ENCODE measurements at regions not wholly inside any gene's neighbourhood (a gene's known extent, or its start where the extent isn't known, plus 50 kb on each side); places are given as distances from the start of the nearest gene placed in this dataset.

GRCh38 chr1:242736611-242737010 lies 212.1 kb upstream of the PLD5 start:
- Mint-ChIP-seq H3K27ac (no peak overlapping the region), H3K27me3 (ENCODE audit: low read depth) (no peaks in the 10 kb centered on the region), H3K9me3 (peaks cover 5% of the 10 kb centered on the region), H3K4me1 (ENCODE audit: low read depth) (no peaks in the 10 kb centered on the region), H3K4me3 (ENCODE audit: low read depth) (no peak overlapping the region), H3K36me3 (ENCODE audit: low read depth) (no peaks in the 10 kb centered on the region)
- DNase-seq (ENCODE audit: low spot score): no peak
- intact Hi-C loops (cut with micrococcal nuclease): no loop called here

GRCh38 chr1:242735323-242735722 lies 210.8 kb upstream of the PLD5 start:
- intact Hi-C loops (cut with micrococcal nuclease): no loop called here
- no peaks in the 10 kb centered on the region for H3K36me3 Mint-ChIP-seq (ENCODE audit: low read depth)
- no peaks in the 10 kb centered on the region for H3K4me1 Mint-ChIP-seq (ENCODE audit: low read depth)
- no peak overlapping the region for H3K27ac Mint-ChIP-seq
- no peak overlapping the region for H3K4me3 Mint-ChIP-seq (ENCODE audit: low read depth)
- no peak for DNase-seq (ENCODE audit: low spot score)
- no peaks in the 10 kb centered on the region for H3K27me3 Mint-ChIP-seq (ENCODE audit: low read depth)
- no peaks in the 10 kb centered on the region for H3K9me3 Mint-ChIP-seq

GRCh38 chr1:242731446-242731845 lies 206.9 kb upstream of the PLD5 start:
- Mint-ChIP-seq H3K27me3 (ENCODE audit: low read depth) (no peaks in the 10 kb centered on the region), H3K36me3 (ENCODE audit: low read depth) (no peaks in the 10 kb centered on the region), H3K4me1 (ENCODE audit: low read depth) (no peaks in the 10 kb centered on the region), H3K9me3 (no peaks in the 10 kb centered on the region), H3K4me3 (ENCODE audit: low read depth) (no peak overlapping the region), H3K27ac (no peak overlapping the region)
- intact Hi-C loops (cut with micrococcal nuclease): no loop called here
- no peak for DNase-seq (ENCODE audit: low spot score)

GRCh38 chr1:242728696-242729095 lies 204.2 kb upstream of the PLD5 start:
- no peak overlapping the region for H3K4me3 Mint-ChIP-seq (ENCODE audit: low read depth)
- no peak for DNase-seq (ENCODE audit: low spot score)
- no peaks in the 10 kb centered on the region for H3K9me3 Mint-ChIP-seq
- intact Hi-C loops (cut with micrococcal nuclease): no loop called here
- no peak overlapping the region for H3K27ac Mint-ChIP-seq
- no peaks in the 10 kb centered on the region for H3K4me1 Mint-ChIP-seq (ENCODE audit: low read depth)
- no peaks in the 10 kb centered on the region for H3K36me3 Mint-ChIP-seq (ENCODE audit: low read depth)
- no peaks in the 10 kb centered on the region for H3K27me3 Mint-ChIP-seq (ENCODE audit: low read depth)

GRCh38 chr1:242723044-242723716 lies 198.7 kb upstream of the PLD5 start:
- Mint-ChIP-seq H3K4me3 (ENCODE audit: low read depth) (no peak overlapping the region), H3K27me3 (ENCODE audit: low read depth) (no peaks in the 10 kb centered on the region), H3K36me3 (ENCODE audit: low read depth) (no peaks in the 10 kb centered on the region), H3K9me3 (no peaks in the 10 kb centered on the region), H3K4me1 (ENCODE audit: low read depth) (no peaks in the 10 kb centered on the region), H3K27ac (no peak overlapping the region)
- no peak for DNase-seq (ENCODE audit: low spot score)
- intact Hi-C loops (cut with micrococcal nuclease): no loop called here

DNA sequence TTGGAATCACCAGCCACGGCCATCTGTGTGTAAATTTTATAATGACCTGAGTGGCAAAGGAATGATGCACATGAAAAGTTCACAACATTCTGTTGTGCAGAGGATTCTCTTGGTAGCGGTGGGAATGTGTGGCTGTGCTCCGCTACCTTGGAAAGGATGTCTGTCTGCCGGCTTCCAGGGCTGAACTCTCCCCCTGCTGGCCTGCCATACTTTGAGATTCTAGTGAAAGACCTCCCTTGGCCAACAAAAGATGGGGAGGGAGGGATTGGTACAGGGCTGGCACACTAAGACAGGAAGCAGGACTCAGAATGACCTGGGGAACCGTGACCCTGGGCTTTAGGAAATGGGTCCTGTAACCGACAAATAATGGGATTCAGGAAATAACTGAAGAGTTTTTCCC lies 194.5 kb upstream of the PLD5 start:
- no peaks in the 10 kb centered on the region for H3K36me3 Mint-ChIP-seq (ENCODE audit: low read depth)
- H3K27me3 Mint-ChIP-seq (ENCODE audit: low read depth): no peaks in the 10 kb centered on the region
- no peaks in the 10 kb centered on the region for H3K9me3 Mint-ChIP-seq
- no peak overlapping the region for H3K27ac Mint-ChIP-seq
- no peaks in the 10 kb centered on the region for H3K4me1 Mint-ChIP-seq (ENCODE audit: low read depth)
- H3K4me3 Mint-ChIP-seq (ENCODE audit: low read depth): no peak overlapping the region
- intact Hi-C loops (cut with micrococcal nuclease): no loop called here
- no peak for DNase-seq (ENCODE audit: low spot score)

DNA sequence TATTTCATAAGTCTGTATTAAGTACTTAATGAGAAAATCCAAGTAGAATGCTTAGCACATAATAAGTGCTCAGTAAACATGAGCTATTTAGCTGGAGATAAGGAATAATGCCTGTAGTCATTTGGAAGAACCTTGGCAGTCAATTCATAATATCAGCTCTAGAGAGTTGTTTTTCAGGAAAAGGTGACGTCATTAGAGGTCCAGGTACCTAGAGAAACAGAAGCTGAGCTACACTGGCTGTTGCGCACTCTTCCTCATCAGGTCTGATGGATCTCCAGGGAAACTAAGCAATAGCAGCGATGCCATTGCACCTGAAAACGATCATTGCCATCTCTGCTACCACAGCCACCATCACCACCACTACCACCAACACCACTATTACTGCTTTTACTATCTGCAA lies 187.8 kb upstream of the PLD5 start:
- H3K27ac Mint-ChIP-seq: no peak overlapping the region
- H3K4me3 Mint-ChIP-seq (ENCODE audit: low read depth): no peak overlapping the region
- no peaks in the 10 kb centered on the region for H3K36me3 Mint-ChIP-seq (ENCODE audit: low read depth)
- H3K9me3 Mint-ChIP-seq: peaks cover 4% of the 10 kb centered on the region
- no peak for DNase-seq (ENCODE audit: low spot score)
- H3K4me1 Mint-ChIP-seq (ENCODE audit: low read depth): no peaks in the 10 kb centered on the region
- intact Hi-C loops (cut with micrococcal nuclease): no loop called here
- no peaks in the 10 kb centered on the region for H3K27me3 Mint-ChIP-seq (ENCODE audit: low read depth)

- no peaks in the 10 kb centered on the region for H3K36me3 Mint-ChIP-seq (ENCODE audit: low read depth)
- no peak overlapping the region for H3K27ac Mint-ChIP-seq
- peaks cover 4% of the 10 kb centered on the region for H3K9me3 Mint-ChIP-seq
- intact Hi-C loops (cut with micrococcal nuclease): no loop called here
- no peaks in the 10 kb centered on the region for H3K27me3 Mint-ChIP-seq (ENCODE audit: low read depth)
- no peak for DNase-seq (ENCODE audit: low spot score)
- no peaks in the 10 kb centered on the region for H3K4me1 Mint-ChIP-seq (ENCODE audit: low read depth)
- no peak overlapping the region for H3K4me3 Mint-ChIP-seq (ENCODE audit: low read depth)
These were observed 186.3 kb upstream of the PLD5 start for GRCh38 chr1:242710847-242711246.

DNA sequence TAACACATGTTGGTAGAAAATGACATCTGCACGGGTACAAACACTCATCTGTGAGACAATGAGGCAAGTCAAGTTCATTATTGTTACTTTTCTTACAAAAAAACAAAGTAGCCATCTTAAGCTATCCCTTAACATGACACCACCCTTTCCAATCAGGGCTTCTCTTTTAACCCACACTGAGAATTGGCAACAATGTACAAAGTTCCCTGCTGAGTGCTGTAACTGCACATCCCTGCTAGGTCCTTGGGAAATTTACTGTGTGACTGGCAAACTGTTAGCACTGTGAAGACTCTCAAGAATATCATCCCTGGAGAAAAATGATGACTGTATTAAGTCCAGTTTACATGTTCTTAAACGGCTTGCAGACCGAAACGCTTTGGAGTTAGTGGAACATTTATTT lies 185.8 kb upstream of the PLD5 start:
- DNase-seq (ENCODE audit: low spot score): no peak
- no peak overlapping the region for H3K4me3 Mint-ChIP-seq (ENCODE audit: low read depth)
- intact Hi-C loops (cut with micrococcal nuclease): no loop called here
- H3K36me3 Mint-ChIP-seq (ENCODE audit: low read depth): no peaks in the 10 kb centered on the region
- no peak overlapping the region for H3K27ac Mint-ChIP-seq
- H3K4me1 Mint-ChIP-seq (ENCODE audit: low read depth): no peaks in the 10 kb centered on the region
- peaks cover 4% of the 10 kb centered on the region for H3K9me3 Mint-ChIP-seq
- no peaks in the 10 kb centered on the region for H3K27me3 Mint-ChIP-seq (ENCODE audit: low read depth)

- Mint-ChIP-seq H3K9me3 (no peaks in the 10 kb centered on the region), H3K4me3 (ENCODE audit: low read depth) (no peak overlapping the region), H3K4me1 (ENCODE audit: low read depth) (no peaks in the 10 kb centered on the region), H3K27me3 (ENCODE audit: low read depth) (no peaks in the 10 kb centered on the region), H3K36me3 (ENCODE audit: low read depth) (no peaks in the 10 kb centered on the region), H3K27ac (no peak overlapping the region)
- DNase-seq (ENCODE audit: low spot score): no peak
- intact Hi-C loops (cut with micrococcal nuclease): no loop called here
These were observed 179.0 kb upstream of the PLD5 start for GRCh38 chr1:242703467-242703866.

DNA sequence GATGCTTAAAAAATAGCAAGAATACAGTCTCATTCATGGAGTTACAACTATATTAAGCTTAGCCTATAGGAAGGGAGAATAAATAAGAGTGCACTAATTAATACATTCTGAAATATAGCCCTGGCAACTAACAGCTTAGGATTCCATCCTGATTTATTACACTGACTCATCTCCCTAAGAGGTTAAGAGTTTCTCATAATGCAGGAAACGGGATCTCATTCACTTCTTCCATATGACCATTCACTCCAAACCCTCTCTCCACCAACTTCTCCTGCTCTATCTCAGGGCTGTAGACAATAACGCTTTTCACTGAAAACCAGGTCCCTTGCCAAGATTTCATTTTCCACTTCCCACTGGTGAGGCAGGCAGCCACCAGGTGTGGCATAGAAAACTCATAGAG lies 168.5 kb upstream of the PLD5 start:
- Mint-ChIP-seq H3K27me3 (ENCODE audit: low read depth) (no peaks in the 10 kb centered on the region), H3K4me1 (ENCODE audit: low read depth) (no peaks in the 10 kb centered on the region), H3K4me3 (ENCODE audit: low read depth) (no peak overlapping the region), H3K9me3 (no peaks in the 10 kb centered on the region), H3K27ac (no peak overlapping the region), H3K36me3 (ENCODE audit: low read depth) (no peaks in the 10 kb centered on the region)
- intact Hi-C loops (cut with micrococcal nuclease): no loop called here
- no peak for DNase-seq (ENCODE audit: low spot score)

GRCh38 chr1:242691610-242691945 lies 167.1 kb upstream of the PLD5 start:
- no peak overlapping the region for H3K27ac Mint-ChIP-seq

GRCh38 chr1:242690849-242691609 lies 166.5 kb upstream of the PLD5 start:
- Mint-ChIP-seq H3K27ac (no peak overlapping the region), H3K27me3 (ENCODE audit: low read depth) (no peaks in the 10 kb centered on the region), H3K4me1 (ENCODE audit: low read depth) (no peaks in the 10 kb centered on the region), H3K36me3 (ENCODE audit: low read depth) (no peaks in the 10 kb centered on the region), H3K9me3 (no peaks in the 10 kb centered on the region), H3K4me3 (ENCODE audit: low read depth) (no peak overlapping the region)
- intact Hi-C loops (cut with micrococcal nuclease): no loop called here
- no peak for DNase-seq (ENCODE audit: low spot score)

More at GRCh38 chr1:242691610-242691945, 167.1 kb upstream of the PLD5 start:
- DNase-seq (ENCODE audit: low spot score): no peak
- Mint-ChIP-seq H3K27me3 (ENCODE audit: low read depth) (no peaks in the 10 kb centered on the region), H3K9me3 (no peaks in the 10 kb centered on the region), H3K4me1 (ENCODE audit: low read depth) (no peaks in the 10 kb centered on the region), H3K36me3 (ENCODE audit: low read depth) (no peaks in the 10 kb centered on the region), H3K4me3 (ENCODE audit: low read depth) (no peak overlapping the region)
- intact Hi-C loops (cut with micrococcal nuclease): no loop called here

Measured in activated T-helper 2 cell treated with anti-CD3 and anti-CD28 coated beads, Interferon-gamma antibody, Interleukin-2, Interleukin-4, amounts not matched to agents 10 μg/mL and 5 μg/mL and 100 μg/mL, durations not matched to agents 14 hours and 24 hours and 36 hours (primary cell).